CD8-positive, alpha-beta memory T cell (primary cell): ENCODE measurements at regions not wholly inside any gene's neighbourhood (a gene's known extent, or its start where the extent isn't known, plus 50 kb on each side); places are given as distances from the start of the nearest gene placed in this dataset.

Source experiments
- CTCF ChIA-PET: fragments of 350-600 bp; sonication (Branson Sonifier 250); formaldehyde crosslinking; loops from one replicate; lab custom pipeline; 2021; ENCODE audit warnings: antibody characterized with exemption; lab: Charles Lee
- POLR2A ChIA-PET: fragments of 350-600 bp; sonication (Branson Sonifier 250); formaldehyde crosslinking; loops from one replicate; lab custom pipeline; 2021; ENCODE audit warnings: antibody characterized with exemption; lab: Charles Lee
- DNase-seq, 5 donors: peaks; one replicate each; pipeline versions ENCODE4 v3.0.0 to v3.0.0-alpha.2; 2020 to 2022; ENCODE audit warnings: mixed read lengths in 1 of 5
- H3K27ac ChIP-seq: one replicate; pipeline ENCODE4 v1.7.0; 2013; ENCODE audit warnings: low read depth, mild to moderate bottlenecking, low read length, moderate library complexity
- H3K27me3 ChIP-seq: 2 replicates; pipeline ENCODE4 v1.7.0; 2013; ENCODE audit warnings: low read length, mild to moderate bottlenecking; ENCODE audit not compliant: insufficient read depth, poor library complexity, severe bottlenecking
- H3K36me3 ChIP-seq: 2 replicates; pipeline ENCODE4 v1.7.0; 2013; ENCODE audit warnings: mild to moderate bottlenecking, low read length, moderate library complexity; ENCODE audit not compliant: insufficient read depth
- H3K4me1 ChIP-seq: 2 replicates; pipeline ENCODE4 v1.7.0; 2013; ENCODE audit warnings: mild to moderate bottlenecking, low read length, moderate library complexity; ENCODE audit not compliant: insufficient read depth
- H3K4me3 ChIP-seq: 2 replicates; pipeline ENCODE4 v1.7.0; 2013; ENCODE audit warnings: mild to moderate bottlenecking, low read length
- H3K9me3 ChIP-seq: 2 replicates; pipeline ENCODE4 v1.7.0; 2013; ENCODE audit warnings: mild to moderate bottlenecking, low read length
- H3K27ac Mint-ChIP-seq, 8 donors: one replicate each; pipeline ENCODE4 v1.8.0; 2020 to 2021; ENCODE audit warnings: mixed read lengths in 8 of 8, mild to moderate bottlenecking in 6 of 8, inconsistent platforms in 3 of 8, moderate library complexity in 3 of 8
- H3K27me3 Mint-ChIP-seq, 2 donors: one replicate each; pipeline ENCODE4 v1.8.0; 2020 to 2021; ENCODE audit warnings: mixed read lengths in 2 of 2, mild to moderate bottlenecking in 1 of 2, moderate library complexity in 1 of 2
- H3K36me3 Mint-ChIP-seq, 3 donors: one replicate each; pipeline ENCODE4 v1.8.0; 2020 to 2021; ENCODE audit warnings: mixed read lengths in 3 of 3, inconsistent platforms in 1 of 3, mild to moderate bottlenecking in 1 of 3
- H3K4me1 Mint-ChIP-seq, 3 donors: one replicate each; pipeline ENCODE4 v1.8.0; 2020 to 2021; ENCODE audit warnings: mixed read lengths in 3 of 3, inconsistent platforms in 1 of 3, mild to moderate bottlenecking in 1 of 3
- H3K4me3 Mint-ChIP-seq, 7 donors: one replicate each; pipeline ENCODE4 v1.8.0; 2020 to 2021; ENCODE audit warnings: mixed read lengths in 7 of 7, mild to moderate bottlenecking in 6 of 7, moderate library complexity in 4 of 7, inconsistent platforms in 2 of 7
- H3K9me3 Mint-ChIP-seq, 5 donors: one replicate each; pipeline ENCODE4 v1.8.0; 2020 to 2022; ENCODE audit warnings: mixed read lengths in 5 of 5, mild to moderate bottlenecking in 3 of 5, moderate library complexity in 2 of 5, inconsistent platforms in 1 of 5

- Histone ChIP-seq H3K27ac (no peak overlapping the region), H3K4me1 (no peaks in the 10 kb centered on the region), H3K27me3 (no peaks in the 10 kb centered on the region), H3K4me3 (no peak overlapping the region), H3K36me3 (no peaks in the 10 kb centered on the region), H3K9me3 (no peaks in the 10 kb centered on the region)
- CTCF ChIA-PET = no interaction called here
- DNase-seq = no peak
- peaks cover 0 to 7% (median 0%) of the 10 kb centered on the region in 5 donors for H3K9me3 Mint-ChIP-seq
- peaks cover 1 to 21% of the 10 kb centered on the region in 2 donors for H3K27me3 Mint-ChIP-seq
- H3K27ac Mint-ChIP-seq = no peak overlapping the region
- POLR2A ChIA-PET = no interaction called here
- H3K4me1 Mint-ChIP-seq = no peaks in the 10 kb centered on the region
- no peak overlapping the region for H3K4me3 Mint-ChIP-seq
- H3K36me3 Mint-ChIP-seq = no peaks in the 10 kb centered on the region
Observed at GRCh38 chr5:155098433-155098832, 84.9 kb downstream of the KIF4B start.

DNA sequence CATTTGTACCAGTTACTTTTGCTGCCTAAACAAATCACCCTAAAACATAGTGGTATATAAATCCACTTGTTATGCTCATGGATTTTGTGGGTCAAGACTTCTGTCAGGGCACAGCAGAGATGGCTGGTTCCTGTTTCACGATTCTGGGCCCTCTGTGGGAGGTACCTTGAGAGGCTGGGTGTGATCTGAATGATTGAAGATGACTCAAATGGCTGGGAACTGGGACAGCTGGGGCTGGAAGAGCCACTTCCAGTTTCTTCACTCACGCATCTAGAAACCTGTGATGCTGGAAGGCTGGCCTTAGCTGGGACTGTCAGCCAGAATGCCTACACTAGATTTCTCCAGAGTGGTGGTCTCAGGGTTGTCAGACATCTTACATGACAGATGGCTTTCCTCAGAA lies 88.1 kb downstream of the KIF4B start:
- Histone ChIP-seq H3K27ac (no peak overlapping the region), H3K9me3 (no peaks in the 10 kb centered on the region), H3K27me3 (no peaks in the 10 kb centered on the region), H3K4me3 (no peak overlapping the region), H3K36me3 (no peaks in the 10 kb centered on the region), H3K4me1 (no peaks in the 10 kb centered on the region)
- CTCF ChIA-PET = no interaction called here
- Mint-ChIP-seq H3K4me3 (no peak overlapping the region), H3K27ac (no peak overlapping the region), H3K4me1 (no peaks in the 10 kb centered on the region), H3K9me3 (no peaks in the 10 kb centered on the region), H3K36me3 (no peaks in the 10 kb centered on the region), H3K27me3 (peaks cover 5 to 14% of the 10 kb centered on the region in 2 donors)
- no peak for DNase-seq
- POLR2A ChIA-PET = no interaction called here

DNA sequence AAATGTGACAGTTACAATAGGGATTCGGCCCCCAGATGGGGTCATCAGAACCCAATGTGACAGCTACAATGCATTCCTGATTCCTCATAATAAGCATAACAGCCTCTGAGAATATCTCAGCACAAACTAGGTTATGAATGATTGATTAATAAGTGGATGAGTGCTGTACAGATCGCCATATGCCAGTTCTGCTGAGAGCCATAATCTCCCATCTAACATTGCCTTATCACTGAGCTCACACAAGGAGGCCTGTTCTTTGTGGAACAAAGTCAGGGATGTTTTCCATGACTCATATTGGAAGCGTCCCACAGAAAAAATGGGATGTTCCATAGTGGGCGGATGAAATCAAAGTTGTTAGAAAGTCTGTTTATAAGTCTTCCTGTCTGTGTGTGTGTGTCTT lies 89.6 kb downstream of the KIF4B start:
- H3K4me1 ChIP-seq = no peaks in the 10 kb centered on the region
- H3K27ac ChIP-seq = no peak overlapping the region
- Mint-ChIP-seq H3K27ac (no peak overlapping the region), H3K36me3 (no peaks in the 10 kb centered on the region), H3K4me3 (no peak overlapping the region), H3K4me1 (no peaks in the 10 kb centered on the region), H3K27me3 (peaks cover 5 to 13% of the 10 kb centered on the region in 2 donors), H3K9me3 (no peaks in the 10 kb centered on the region)
- H3K4me3 ChIP-seq = no peak overlapping the region
- no peaks in the 10 kb centered on the region for H3K27me3 ChIP-seq
- ChIA-PET POLR2A (no interaction called here), CTCF (no interaction called here)
- no peak for DNase-seq
- H3K9me3 ChIP-seq = no peaks in the 10 kb centered on the region
- no peaks in the 10 kb centered on the region for H3K36me3 ChIP-seq

DNA sequence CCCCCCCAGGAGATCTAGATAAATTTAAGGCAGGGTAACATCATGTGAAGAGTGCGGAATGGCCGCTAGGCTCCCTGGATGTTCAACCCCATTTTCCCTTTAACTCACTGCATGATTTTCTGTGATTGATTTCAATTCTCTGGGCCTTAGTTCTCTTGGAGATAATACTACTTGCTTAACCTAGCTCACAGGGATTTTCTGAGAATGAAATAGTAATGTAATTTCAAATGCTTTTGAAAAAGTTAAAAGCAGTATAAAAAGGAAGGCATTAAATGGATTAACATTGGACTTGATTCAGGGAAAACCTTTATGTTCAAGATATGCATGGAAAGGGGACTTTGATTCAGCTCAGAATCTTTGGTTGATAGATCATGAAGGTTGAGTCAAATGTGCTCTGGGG lies 90.9 kb downstream of the KIF4B start:
- H3K27me3 ChIP-seq = no peaks in the 10 kb centered on the region
- H3K36me3 ChIP-seq = no peaks in the 10 kb centered on the region
- H3K4me1 ChIP-seq = no peaks in the 10 kb centered on the region
- Mint-ChIP-seq H3K9me3 (no peaks in the 10 kb centered on the region), H3K27me3 (peaks cover 5 to 16% of the 10 kb centered on the region in 2 donors), H3K4me1 (no peaks in the 10 kb centered on the region), H3K4me3 (no peak overlapping the region), H3K27ac (no peak overlapping the region), H3K36me3 (no peaks in the 10 kb centered on the region)
- no peak overlapping the region for H3K27ac ChIP-seq
- no peaks in the 10 kb centered on the region for H3K9me3 ChIP-seq
- ChIA-PET POLR2A (no interaction called here), CTCF (no interaction called here)
- H3K4me3 ChIP-seq = no peak overlapping the region
- DNase-seq = no peak

GRCh38 chr5:155106221-155106620 lies 92.7 kb downstream of the KIF4B start:
- H3K27me3 ChIP-seq = no peaks in the 10 kb centered on the region
- peaks cover 3 to 12% of the 10 kb centered on the region in 2 donors for H3K27me3 Mint-ChIP-seq
- no peak overlapping the region for H3K27ac ChIP-seq
- no peaks in the 10 kb centered on the region for H3K9me3 ChIP-seq
- ChIA-PET CTCF (no interaction called here), POLR2A (no interaction called here)
- H3K4me1 Mint-ChIP-seq = no peaks in the 10 kb centered on the region
- no peak overlapping the region for H3K4me3 ChIP-seq
- H3K4me1 ChIP-seq = no peaks in the 10 kb centered on the region
- H3K36me3 ChIP-seq = no peaks in the 10 kb centered on the region
- no peak overlapping the region for H3K27ac Mint-ChIP-seq
- H3K4me3 Mint-ChIP-seq = no peak overlapping the region
- H3K36me3 Mint-ChIP-seq = no peaks in the 10 kb centered on the region
- no peak for DNase-seq
- no peaks in the 10 kb centered on the region for H3K9me3 Mint-ChIP-seq

DNA sequence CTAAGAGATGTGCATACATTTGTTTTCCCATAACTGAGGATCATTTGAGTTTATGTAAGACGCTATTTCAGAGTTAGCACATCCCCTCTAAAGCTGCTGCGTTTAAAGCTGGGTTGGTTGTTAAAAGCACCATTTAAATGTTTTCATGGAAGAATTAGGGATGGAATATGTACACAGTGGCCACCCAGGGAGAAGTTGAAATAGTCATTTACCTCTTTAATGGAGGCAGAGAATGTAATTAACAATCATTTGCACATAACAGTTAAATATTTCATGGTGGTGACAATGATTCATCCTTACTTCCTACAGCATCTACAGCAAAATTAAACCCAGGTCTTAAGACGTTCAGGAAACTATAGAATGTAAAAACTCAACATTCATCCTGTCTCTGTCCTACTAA lies 100.3 kb downstream of the KIF4B start:
- POLR2A ChIA-PET = no interaction called here
- Histone ChIP-seq H3K27me3 (no peaks in the 10 kb centered on the region), H3K9me3 (no peaks in the 10 kb centered on the region), H3K36me3 (no peaks in the 10 kb centered on the region), H3K27ac (no peak overlapping the region), H3K4me3 (no peak overlapping the region), H3K4me1 (no peaks in the 10 kb centered on the region)
- no peaks in the 10 kb centered on the region for H3K27me3 Mint-ChIP-seq
- H3K4me1 Mint-ChIP-seq = no peaks in the 10 kb centered on the region
- no peak for DNase-seq
- CTCF ChIA-PET = no interaction called here
- no peaks in the 10 kb centered on the region for H3K36me3 Mint-ChIP-seq
- H3K9me3 Mint-ChIP-seq = no peaks in the 10 kb centered on the region
- H3K27ac Mint-ChIP-seq = no peak overlapping the region
- H3K4me3 Mint-ChIP-seq = no peak overlapping the region

DNA sequence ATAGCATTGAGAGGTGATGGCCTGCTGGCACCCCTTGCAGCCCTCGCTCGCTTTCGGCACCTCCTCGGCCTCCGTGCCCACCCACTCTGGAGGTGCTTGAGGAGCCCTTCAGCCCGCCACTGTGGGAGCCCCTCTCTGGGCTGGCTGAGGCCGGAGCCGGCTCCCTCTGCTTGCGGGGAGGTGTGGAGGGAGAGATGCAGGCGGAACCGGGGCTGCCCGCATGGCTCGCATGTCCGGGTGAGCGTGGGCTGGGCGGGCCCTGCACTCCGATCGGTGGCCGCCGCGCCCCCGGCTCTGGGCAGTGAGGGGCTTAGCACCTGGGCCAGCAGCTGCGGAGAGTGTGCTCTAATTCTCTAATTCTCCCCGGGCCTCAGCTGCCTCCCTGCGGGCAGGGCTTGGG lies 101.1 kb downstream of the KIF4B start:
- no peaks in the 10 kb centered on the region for H3K27me3 Mint-ChIP-seq
- Histone ChIP-seq H3K27me3 (no peaks in the 10 kb centered on the region), H3K4me3 (no peak overlapping the region), H3K4me1 (no peaks in the 10 kb centered on the region), H3K36me3 (no peaks in the 10 kb centered on the region), H3K27ac (no peak overlapping the region), H3K9me3 (no peaks in the 10 kb centered on the region)
- no peak for DNase-seq
- H3K4me3 Mint-ChIP-seq = no peak overlapping the region
- H3K27ac Mint-ChIP-seq = no peak overlapping the region
- ChIA-PET POLR2A (no interaction called here), CTCF (no interaction called here)
- no peaks in the 10 kb centered on the region for H3K9me3 Mint-ChIP-seq
- no peaks in the 10 kb centered on the region for H3K36me3 Mint-ChIP-seq
- H3K4me1 Mint-ChIP-seq = no peaks in the 10 kb centered on the region

- Mint-ChIP-seq H3K4me3 (no peak overlapping the region), H3K36me3 (no peaks in the 10 kb centered on the region), H3K4me1 (no peaks in the 10 kb centered on the region), H3K9me3 (no peaks in the 10 kb centered on the region), H3K27me3 (peaks cover 0 to 2% of the 10 kb centered on the region in 2 donors), H3K27ac (no peak overlapping the region)
- Histone ChIP-seq H3K9me3 (no peaks in the 10 kb centered on the region), H3K36me3 (no peaks in the 10 kb centered on the region), H3K4me3 (no peak overlapping the region), H3K27ac (no peak overlapping the region), H3K27me3 (no peaks in the 10 kb centered on the region), H3K4me1 (no peaks in the 10 kb centered on the region)
- CTCF ChIA-PET = no interaction called here
- POLR2A ChIA-PET = no interaction called here
- DNase-seq = no peak
Observed at GRCh38 chr5:155116456-155117251, 103.1 kb downstream of the KIF4B start.
